Amniotic epithelial cell (primary cell): ENCODE measurements at regions not wholly inside any gene's neighbourhood (a gene's known extent, or its start where the extent isn't known, plus 50 kb on each side); places are given as distances from the start of the nearest gene placed in this dataset.
A peak's percentile ranks its signal among the peaks of the same experiment; 100 is the strongest.
"Not testable (repeated sequence)": the region's sequence is repeated elsewhere in the genome, so short reads cannot be mapped to it uniquely, and the experiment has no call there.

Experiments used
- DNase-seq: peaks from one replicate; pipeline ENCODE4 v3.0.0-alpha.2; 2010; ENCODE audit warnings: low read depth

GRCh38 chr4:114034189-114034588 lies 54.7 kb upstream of the ARSJ start:
- no peak for DNase-seq

GRCh38 chr4:114036426-114036825 lies 57.0 kb upstream of the ARSJ start:
- no peak for DNase-seq

DNA sequence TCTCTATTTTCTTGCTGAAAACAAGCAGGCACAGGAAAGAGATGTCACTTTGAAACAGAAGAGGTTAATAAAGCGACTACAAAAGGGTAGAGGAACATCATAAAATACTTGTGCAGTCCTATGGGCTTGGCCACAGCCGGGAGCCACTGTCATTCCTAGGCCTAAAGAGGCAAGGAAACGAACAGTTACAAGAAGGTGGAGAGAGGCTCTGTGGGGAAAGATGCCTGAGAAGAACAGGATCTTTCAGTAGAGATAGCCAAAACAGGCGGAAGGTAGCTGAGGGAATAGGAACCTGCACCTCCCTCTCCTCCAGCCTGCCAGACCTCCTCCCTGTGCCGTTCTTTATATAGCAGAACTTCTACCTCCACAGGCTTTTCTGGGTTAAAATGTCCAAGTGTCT lies 57.4 kb upstream of the ARSJ start:
- DNase-seq, result no peak

- no peak for DNase-seq
These were observed 58.5 kb upstream of the ARSJ start for GRCh38 chr4:114037988-114038387.

GRCh38 chr4:114038762-114039387 lies 59.4 kb upstream of the ARSJ start:
- no peak for DNase-seq

DNA sequence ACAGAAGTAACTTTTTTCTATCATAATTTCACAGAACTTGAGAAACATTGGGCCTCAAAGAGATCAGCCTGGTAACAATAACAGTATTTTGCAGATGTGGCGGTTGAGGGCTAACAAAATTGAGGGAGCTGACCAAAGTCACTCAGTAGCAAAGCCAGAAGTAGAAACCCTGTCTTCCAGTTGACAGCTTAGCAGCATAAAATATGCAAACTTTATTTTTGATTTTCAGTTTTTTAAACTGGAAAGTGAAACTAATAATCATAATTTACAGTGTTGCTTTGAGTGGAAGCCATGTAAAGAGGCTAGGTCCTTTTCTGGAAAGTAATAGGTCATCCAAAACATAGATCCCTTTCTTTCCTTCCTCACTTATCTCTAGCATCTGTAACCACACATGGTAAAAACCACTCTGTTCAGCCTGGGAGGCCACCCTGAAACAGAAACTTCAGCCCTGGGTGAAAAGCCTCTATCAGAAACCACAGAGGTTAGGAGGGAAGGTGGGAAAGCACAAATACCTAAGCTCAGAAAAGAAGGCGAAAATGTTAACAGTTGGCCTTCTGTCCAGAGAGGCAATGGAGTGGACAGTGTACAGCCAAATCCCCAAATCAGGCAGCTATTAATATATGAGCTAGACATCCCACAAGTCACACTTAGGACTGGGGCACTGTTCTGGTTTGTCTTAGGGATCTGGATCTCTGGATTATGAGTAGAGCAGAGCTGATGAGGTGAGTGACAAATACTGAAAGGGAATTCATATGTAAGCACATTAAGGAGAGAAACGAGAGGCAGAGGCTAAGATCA lies 61.1 kb upstream of the ARSJ start:
- peak; percentile 37 for DNase-seq

- no peak for DNase-seq
These were observed 61.6 kb upstream of the ARSJ start for GRCh38 chr4:114041117-114041475.

DNA sequence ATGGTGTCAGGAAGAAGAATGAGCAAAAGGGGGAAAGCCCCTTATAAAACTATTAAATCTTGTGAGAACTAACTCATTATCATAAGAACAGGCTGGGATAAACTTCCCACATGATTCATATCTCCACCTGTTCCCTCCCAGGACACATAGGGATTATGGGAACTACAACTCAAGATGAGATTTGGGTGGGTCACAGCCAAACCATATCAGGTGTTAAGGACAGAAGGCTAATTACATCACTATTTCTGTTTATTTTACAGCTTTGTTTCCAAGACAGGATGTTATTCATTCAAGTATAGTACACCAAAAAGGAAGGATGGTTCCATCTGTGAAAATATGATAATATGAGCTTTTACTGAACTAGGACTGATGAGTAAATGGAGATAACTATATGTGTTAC lies 63.7 kb upstream of the ARSJ start:
- DNase-seq, result no peak

DNA sequence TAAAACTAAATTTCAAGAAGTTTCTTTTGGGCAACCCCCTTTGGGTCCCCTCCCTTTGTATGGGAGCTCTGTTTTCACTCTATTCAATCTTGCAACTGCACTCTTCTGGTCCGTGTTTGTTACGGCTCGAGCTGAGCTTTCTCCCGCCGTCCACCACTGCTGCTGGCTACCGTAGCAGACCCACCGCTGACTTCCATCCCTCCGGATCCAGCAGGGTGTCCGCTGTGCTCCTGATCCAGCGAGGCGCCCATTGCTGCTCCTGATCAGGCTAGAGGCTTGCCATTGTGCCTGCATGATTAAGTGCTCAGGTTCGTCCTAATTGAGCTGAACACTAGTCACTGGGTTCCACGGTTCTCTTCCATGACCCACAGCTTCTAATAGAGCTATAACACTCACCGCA lies 64.9 kb upstream of the ARSJ start:
- DNase-seq, result not testable (repeated sequence)

DNA sequence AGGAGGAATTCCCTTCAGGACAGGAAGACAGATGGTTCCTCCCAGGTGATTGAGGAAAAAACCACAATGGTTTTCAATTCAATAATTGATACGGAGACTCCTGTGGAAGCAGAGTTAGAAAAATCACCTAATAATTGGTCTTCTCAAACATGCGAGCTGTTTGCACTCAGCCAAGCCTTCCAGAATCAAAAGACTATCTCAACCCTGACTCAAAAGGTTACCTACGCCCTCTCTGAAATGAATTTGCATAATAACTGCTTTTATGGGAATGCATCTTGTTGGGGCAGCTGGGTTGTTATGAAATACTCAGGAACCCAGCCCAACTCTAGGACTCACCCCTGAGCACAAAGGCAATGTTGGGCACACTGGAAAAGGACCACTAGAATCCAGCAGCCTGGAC lies 66.9 kb upstream of the ARSJ start:
- DNase-seq, result no peak

DNA sequence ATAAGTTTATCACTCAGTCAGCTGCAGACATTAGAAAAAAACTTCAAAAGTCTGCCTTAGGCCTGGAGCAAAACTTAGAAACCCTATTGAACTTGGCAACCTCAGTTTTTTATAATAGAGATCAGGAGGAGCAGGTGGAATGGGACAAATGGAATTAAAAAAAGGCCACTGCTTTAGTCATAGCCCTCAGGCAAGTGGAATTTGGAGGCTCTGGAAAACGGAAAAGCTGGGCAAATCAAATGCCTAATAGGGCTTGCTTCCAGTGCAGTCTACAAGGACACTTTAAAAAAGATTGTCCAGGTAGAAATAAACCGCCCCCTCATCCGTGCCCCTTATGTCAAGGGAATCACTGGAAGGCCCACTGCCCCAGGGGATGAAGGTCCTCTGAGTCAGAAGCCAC lies 68.7 kb upstream of the ARSJ start:
- DNase-seq, result not testable (repeated sequence)

GRCh38 chr4:114052227-114052626 lies 72.8 kb upstream of the ARSJ start:
- no peak for DNase-seq

- DNase-seq, result no peak
These were observed 77.2 kb upstream of the ARSJ start for GRCh38 chr4:114056599-114056998.

DNA sequence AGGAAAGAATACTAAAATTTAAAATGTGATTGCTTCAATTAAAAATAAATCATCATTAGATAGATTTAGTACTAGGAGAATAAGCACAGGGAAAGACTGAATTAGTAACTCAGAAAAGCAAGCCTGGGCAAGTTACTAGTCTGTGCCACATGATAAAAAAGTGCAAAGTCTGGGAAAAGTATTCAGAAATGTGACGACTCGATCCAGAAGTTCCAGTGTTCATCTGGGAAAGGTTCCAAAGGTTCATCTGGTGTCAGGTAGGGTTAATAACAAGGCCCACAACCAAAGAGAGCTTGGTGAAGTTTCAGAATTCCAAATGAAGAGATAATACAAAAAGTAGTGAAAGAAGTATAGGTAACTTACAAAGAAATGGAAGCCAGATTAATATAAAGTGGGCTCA lies 78.3 kb upstream of the ARSJ start:
- no peak for DNase-seq

DNA sequence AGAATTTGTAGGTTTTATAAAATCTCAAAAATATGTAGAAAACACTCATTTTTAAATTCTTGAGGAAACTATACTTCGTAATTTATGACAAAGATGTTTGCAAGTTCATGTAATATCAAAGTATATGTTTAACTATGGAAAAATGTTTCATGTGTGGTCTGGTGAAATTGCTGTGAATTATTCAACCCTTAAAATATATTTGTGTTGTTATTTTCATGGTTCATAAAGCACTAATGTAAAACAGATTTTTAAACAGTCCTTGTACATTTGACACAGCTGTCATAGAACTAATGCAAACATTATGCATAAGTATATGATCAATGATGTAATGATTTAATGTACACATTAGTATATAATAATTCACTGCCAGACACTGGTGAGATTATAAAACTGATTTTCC lies 83.1 kb upstream of the ARSJ start:
- no peak for DNase-seq

GRCh38 chr4:114072781-114073180 lies 93.3 kb upstream of the ARSJ start:
- DNase-seq, result no peak

GRCh38 chr4:114076899-114077570 lies 97.6 kb upstream of the ARSJ start:
- DNase-seq, result no peak

DNA sequence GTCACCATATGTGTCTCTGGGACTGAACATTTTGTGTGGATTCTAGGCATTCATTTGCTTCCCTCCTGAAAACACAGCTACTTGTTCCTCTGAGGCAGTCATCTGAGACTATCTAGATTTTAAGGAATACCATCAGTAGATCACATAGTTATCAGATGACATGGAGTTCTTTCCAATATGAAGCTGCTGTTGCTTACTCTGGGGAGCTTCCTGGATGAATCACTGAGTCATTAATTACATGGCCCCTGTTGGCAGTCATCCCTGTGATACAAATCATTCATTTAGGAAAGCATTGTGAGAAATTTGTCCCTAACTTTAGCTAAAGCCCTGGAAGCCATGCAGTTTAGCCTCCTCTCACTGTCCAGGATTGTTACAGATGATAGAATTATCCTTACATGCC lies 98.2 kb upstream of the ARSJ start:
- peak; percentile 64 for DNase-seq

GRCh38 chr4:114078636-114079035 lies 99.2 kb upstream of the ARSJ start:
- DNase-seq, result peak; percentile 55

DNA sequence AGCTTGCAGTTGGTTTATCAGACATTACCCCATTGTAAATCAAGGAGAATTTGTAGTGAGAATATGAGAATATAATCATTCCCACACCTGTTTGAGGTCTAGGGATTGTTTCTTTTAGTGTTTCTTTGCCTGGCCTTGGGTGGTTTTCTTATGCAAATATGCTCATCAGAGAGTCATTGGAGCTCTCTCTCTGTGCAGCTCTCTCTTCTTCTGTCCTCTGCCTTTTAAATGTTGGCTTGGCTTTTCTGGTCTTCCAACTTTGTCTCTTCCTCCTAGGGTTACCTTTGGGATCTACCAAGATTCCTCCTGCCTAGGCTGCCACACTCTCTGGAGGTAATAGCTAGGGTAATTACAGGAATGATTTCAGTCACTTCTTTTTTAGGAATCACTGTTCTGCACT lies 102.3 kb upstream of the ARSJ start:
- DNase-seq, result no peak

DNA sequence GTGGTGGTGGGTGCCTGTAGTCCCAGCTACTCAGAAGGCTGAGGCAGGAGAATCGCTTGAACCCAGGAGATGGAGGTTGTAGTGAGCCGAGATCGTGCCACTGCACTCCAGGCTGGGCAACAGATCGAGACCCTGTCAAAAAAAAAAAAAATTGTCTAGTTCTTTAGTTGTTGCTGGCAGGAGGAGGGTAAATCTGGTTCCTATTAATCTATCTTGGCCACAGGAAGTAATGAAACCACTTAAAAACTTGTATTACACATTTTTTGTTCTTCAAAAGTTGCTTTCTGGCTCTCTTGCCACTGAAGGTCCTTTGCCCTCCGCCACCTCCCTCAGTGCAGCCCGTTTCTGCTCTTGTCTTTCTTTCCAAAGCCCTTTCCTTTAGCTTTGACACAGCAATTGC lies 102.9 kb upstream of the ARSJ start:
- no peak for DNase-seq

DNA sequence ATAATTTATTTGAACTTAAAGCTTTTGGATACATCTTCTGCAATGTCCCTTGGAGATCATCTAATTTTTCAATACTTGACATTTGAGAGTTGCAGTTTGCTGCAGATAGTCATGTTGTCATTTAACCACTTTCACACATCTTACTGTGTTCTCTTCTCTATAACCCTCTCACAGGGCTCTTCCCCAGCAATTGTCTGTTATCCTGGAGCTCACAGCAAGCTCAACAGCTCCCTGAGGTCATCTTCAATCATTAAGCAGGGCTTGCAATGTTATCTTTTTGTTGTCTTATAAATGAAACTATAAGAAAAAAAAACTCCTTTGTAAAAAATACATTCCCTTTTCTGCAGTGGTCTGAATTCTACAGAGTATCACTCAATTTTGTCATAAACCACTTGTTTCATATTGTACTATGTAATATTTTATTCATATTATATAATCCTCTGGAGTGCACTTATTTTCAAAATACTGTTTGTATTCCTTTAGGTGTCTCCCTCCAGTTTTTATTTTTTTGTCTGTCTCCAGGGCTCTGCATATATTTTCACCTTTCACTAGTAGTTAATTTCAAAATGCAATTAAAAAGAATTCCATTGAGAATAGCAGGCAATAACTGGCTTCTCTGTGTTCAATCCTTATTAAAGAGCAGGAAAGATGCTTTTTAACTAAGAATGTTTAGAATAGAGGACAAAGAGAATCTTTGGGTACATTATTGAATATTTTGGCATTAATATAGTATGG lies 106.3 kb upstream of the ARSJ start:
- no peak for DNase-seq
